ENCODE measurements at regions not wholly inside any gene's neighbourhood (a gene's known extent, or its start where the extent isn't known, plus 50 kb on each side); places are given as distances from the start of the nearest gene placed in this dataset.

- intact Hi-C loops (cut with DNase I) = no loop called here
- DNase-seq (no peak), ATAC-seq (no peak)
Observed at GRCh38 chr1:14017531-14017961, 317.6 kb downstream of the PRDM2 start.

- intact Hi-C loops (cut with DNase I) = no loop called here
- no peak for ATAC-seq
- no peak for DNase-seq
Observed at GRCh38 chr1:14019461-14019860, 319.5 kb downstream of the PRDM2 start.

DNA sequence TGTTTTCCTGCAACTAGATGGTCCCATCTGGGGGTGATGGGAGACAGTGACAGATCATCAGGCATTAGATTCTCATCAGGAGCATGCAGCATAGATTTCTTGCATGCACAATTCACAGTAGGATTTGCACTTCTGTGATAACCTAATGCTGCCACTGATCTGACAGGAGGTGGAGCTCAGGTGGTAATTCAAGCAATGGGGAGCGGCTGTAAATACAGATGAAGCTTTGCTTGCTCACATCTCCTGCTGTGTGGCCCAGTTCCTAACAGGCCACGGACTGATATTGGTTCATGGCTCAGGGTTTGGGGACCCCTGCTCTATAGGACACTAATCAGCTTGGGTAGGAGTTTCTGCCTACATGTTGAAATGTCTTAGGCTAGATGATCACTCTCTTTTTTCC lies 320.0 kb downstream of the PRDM2 start:
- DNase-seq (no peak), ATAC-seq (no peak)
- intact Hi-C loops (cut with DNase I) = no loop called here

DNA sequence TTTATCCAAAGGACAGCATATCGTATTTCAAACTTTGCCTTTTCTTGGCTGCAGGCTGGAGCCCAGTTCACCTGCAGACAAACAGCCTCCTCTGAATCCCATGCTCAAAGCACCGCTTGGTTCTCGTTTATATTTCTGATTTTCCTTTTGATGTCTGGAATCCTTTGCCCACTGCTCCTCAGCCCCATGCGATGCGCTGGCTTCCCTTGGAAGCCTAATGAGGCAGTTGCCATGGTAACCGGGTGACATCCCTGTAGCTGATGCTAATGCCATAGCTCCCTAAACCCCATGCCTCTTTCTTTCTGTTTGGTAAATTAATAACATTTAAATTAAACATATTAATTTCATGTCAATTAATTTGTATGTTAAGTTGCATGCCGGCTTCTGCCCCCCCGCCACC lies 327.1 kb downstream of the PRDM2 start:
- ATAC-seq (no peak), DNase-seq (no peak)
- intact Hi-C loops (cut with DNase I) = no loop called here

DNA sequence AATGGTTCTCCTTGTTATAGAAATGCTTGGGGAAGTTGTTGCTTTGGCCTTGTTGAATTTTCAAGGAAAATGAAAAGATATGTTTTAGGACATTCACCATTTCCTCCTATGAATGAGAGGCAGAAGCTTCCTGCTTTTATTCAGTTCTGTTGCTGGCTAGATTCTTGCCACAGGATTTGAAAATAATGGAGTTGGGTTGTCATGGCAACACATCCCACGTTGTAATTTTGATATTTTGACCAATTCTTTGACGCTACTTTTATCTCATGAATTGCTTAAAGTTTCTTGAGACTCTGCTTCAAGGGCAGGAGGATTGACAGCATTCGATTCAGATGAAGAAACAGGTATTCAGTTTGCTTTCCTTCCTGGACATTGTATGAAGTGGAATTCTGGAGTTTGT lies 331.5 kb downstream of the PRDM2 start:
- ATAC-seq (no peak), DNase-seq (no peak)
- intact Hi-C loops (cut with DNase I) = no loop called here

DNA sequence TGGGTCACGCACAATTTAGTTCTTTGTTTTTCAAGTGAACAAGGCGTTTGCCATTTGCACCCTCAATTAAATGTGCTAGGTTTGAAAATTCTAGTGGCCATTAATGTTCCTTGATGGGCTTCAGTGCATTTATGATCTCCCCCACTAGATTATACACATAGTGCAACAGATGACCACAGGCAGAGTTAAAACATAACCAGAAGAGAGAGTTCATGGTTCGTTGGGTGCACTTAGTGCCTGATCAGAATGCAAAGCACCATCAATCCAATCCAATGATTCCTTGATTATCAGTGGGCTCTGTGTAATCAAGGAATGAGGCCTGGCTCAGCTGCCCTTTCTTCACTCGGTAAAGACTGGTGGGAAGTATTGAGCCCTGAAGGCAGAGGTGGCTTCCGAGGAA lies 334.5 kb downstream of the PRDM2 start:
- ATAC-seq (no peak), DNase-seq (no peak)
- intact Hi-C loops (cut with DNase I) = no loop called here

GRCh38 chr1:14037101-14037847 lies 337.3 kb downstream of the PRDM2 start:
- ATAC-seq (no peak), DNase-seq (no peak)
- intact Hi-C loops (cut with DNase I) = no loop called here

- intact Hi-C loops (cut with DNase I) = no loop called here
- ATAC-seq (no peak), DNase-seq (no peak)
Observed at GRCh38 chr1:14039582-14040430, 339.8 kb downstream of the PRDM2 start.

- no peak for ATAC-seq
- no peak for DNase-seq
Observed at GRCh38 chr1:14049965-14050364, 350.0 kb downstream of the PRDM2 start.

GRCh38 chr1:14055442-14056223 lies 355.6 kb downstream of the PRDM2 start:
- intact Hi-C loops (cut with DNase I) = no loop called here
- ATAC-seq (peak in 1 of 2 donors; percentile 81), DNase-seq (no peak)

More at GRCh38 chr1:14049965-14050364, 350.0 kb downstream of the PRDM2 start:
- intact Hi-C loops (cut with DNase I) = no loop called here

GRCh38 chr1:14057640-14058039 lies 357.7 kb downstream of the PRDM2 start:
- intact Hi-C loops (cut with DNase I) = no loop called here
- DNase-seq (no peak), ATAC-seq (no peak)

GRCh38 chr1:14061204-14061603 lies 361.2 kb downstream of the PRDM2 start:
- intact Hi-C loops (cut with DNase I) = no loop called here
- DNase-seq = no peak
- ATAC-seq = no peak

GRCh38 chr1:14061722-14062121 lies 361.7 kb downstream of the PRDM2 start:
- ATAC-seq (no peak), DNase-seq (no peak)
- intact Hi-C loops (cut with DNase I) = no loop called here

DNA sequence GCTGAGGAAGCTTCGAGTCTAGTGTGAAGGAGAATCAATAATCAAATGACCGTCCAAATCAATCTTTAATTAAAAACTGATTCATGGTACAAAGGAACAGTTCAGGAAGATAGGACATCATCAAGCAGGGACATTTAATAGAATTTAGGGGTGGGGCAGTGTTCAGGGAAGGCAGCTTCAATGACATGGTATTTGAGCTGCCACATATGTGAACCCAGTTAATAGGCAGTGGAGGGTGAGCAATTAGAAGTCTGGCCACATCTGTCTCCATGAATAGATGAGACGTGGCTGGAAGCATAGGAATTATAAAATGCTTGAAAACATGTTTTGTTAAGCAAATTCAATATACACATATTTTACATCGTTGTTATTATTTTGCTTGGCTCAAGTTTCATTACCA lies 362.7 kb downstream of the PRDM2 start:
- DNase-seq (no peak), ATAC-seq (no peak)
- intact Hi-C loops (cut with DNase I) = no loop called here

DNA sequence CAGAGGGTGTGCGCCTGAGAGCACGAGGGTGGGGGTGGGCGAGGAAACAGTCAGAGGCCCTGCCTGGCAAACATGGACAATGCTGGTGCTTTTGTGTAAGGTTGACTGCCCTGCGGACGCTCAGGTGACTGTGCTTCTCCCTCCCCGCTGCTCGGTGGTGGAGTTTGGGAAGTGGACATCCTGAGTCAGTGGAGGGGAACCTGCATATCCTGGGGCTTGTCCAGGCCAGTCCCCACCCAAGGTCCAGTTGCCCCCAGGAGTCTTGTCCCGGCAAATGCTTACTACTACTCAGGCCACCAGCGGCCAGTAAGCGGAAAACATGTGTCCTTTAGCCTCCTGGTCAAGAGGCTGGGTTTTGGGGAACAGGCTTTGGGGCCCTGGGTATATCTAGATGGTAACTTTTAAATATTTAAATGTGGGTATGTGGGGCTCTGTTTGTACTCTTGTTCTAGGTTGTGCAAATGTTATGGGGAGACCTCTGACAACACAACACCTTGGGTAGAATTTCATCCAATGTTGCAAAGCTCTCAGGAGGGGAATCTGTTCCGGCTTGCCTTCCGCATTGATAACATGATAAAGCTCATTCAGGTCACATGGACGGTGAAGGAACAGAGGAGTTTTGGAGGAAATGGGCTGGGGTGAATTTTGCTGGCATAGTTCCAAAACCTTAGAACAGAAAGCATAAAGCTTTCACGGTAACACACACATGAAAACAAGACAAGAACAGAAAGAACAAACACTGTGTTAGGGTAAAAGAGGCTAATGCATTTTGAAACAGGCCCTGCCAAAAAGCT lies 364.9 kb downstream of the PRDM2 start:
- intact Hi-C loops (cut with DNase I) = no loop called here
- no peak for DNase-seq
- no peak for ATAC-seq

- ATAC-seq (no peak), DNase-seq (no peak)
- intact Hi-C loops (cut with DNase I) = no loop called here
Observed at GRCh38 chr1:14065486-14065885, 365.5 kb downstream of the PRDM2 start.

DNA sequence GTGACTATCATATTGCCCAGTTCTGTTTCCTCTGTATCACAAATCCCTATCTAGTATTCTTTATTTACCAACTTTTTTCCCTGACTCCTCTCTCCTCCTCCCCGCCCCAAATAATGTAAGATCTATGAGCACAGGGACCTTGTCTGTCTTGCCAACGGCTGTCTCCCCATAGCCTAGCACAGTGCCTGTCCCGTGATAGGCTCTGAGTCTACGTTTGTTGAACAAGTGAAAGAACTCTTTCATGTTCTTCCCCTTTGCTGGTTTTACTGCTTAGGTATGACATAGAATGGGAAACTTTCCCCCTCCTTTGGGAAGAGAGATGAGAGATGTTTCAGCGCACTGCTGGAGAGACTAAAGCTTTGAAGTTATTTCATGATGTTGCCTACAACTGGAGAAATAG lies 367.0 kb downstream of the PRDM2 start:
- intact Hi-C loops (cut with DNase I) = no loop called here
- DNase-seq = no peak

GRCh38 chr1:14067711-14068110 lies 367.7 kb downstream of the PRDM2 start:
- intact Hi-C loops (cut with DNase I) = no loop called here
- DNase-seq = no peak
- no peak for ATAC-seq

More for the DNA sequence above, 367.0 kb downstream of the PRDM2 start:
- ATAC-seq = no peak

DNA sequence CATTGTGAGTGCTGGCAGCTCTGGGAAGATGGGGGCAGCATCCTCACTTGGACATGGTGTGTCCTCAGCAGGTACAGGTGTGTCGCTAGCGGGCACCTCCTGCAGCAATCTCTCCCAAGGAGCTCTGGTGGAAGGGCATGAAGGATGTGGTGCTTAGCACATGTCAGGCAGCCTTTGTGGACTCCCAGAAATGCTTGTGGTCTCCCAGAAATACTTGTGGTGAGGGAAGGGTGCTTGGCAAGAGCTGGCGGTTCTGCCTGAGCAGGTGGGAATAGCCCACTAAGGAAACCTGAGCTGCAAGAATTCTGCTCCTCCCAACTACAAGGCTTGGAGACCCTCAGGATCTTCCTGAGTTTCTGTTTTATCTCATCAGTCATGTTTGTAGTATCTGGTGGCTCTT lies 371.6 kb downstream of the PRDM2 start:
- DNase-seq (no peak), ATAC-seq (no peak)
- intact Hi-C loops (cut with DNase I) = no loop called here

Measured in left cardiac atrium (tissue), 4 donors.